SK-MEL-5 (cell line): ENCODE measurements at regions not wholly inside any gene's neighbourhood (a gene's known extent, or its start where the extent isn't known, plus 50 kb on each side); places are given as distances from the start of the nearest gene placed in this dataset.
A peak's percentile ranks its signal among the peaks of the same experiment; 100 is the strongest.
"Not testable (repeated sequence)": the region's sequence is repeated elsewhere in the genome, so short reads cannot be mapped to it uniquely, and the experiment has no call there.

Experiments
- DNase-seq: peaks from one replicate; pipeline ENCODE4 v3.0.0-alpha.2; 2016; ENCODE audit warnings: low read depth, low spot score
- in situ Hi-C: cut with HindIII; loops from 2 replicates; pipeline ENCODE4 v1.10.0; 2016; ENCODE audit warnings: low sequenced_read_pairs, high pct_unique_total_duplicates, low pct_unique_long_range_greater_than_20kb

DNA sequence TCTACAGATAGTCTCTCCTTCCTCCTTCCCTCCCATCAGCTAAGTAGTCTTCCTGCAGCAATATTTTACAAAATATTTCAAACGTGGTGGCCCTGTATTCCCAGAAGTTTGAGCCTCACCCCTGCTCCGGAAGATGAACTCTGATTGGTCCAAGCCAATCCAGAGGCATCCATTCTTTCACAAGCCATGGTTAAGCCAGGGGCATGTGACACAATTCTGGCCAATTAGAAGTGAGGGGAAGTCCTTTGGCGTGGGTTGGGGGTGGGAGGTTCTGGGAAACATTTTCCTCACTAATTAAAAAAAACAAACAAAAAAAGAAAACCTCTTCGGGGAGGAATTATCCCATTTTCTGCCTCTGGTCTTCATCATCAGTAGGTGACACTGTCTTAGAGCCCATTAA lies 69.4 kb upstream of the GSC start:
- no peak for DNase-seq
- in situ Hi-C loops = no loop called here

DNA sequence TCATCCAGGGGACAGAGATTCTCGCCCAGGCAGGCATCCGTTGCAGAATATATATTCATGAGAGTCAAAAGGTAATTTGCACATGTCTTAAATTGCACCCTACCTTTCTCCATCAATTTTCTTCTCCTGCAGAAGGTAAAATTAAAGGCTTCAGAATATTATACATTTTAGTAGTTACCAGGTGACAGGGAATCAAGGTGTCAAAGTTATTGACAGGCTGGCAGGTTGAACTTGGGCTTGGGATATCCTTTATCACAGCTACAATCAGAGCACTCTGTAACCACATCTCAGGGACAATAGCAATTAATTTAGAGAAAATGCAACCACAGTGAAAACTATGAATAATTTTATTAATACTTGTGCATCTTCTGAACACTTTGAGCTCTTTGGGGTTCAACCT lies 66.9 kb upstream of the GSC start:
- in situ Hi-C loops = no loop called here
- no peak for DNase-seq

- in situ Hi-C loops = no loop called here
- DNase-seq = no peak
Measured at GRCh38 chr14:94833633-94834032, 63.7 kb upstream of the GSC start.

GRCh38 chr14:94831085-94831484 lies 61.2 kb upstream of the GSC start:
- DNase-seq = no peak
- in situ Hi-C loops = no loop called here

DNA sequence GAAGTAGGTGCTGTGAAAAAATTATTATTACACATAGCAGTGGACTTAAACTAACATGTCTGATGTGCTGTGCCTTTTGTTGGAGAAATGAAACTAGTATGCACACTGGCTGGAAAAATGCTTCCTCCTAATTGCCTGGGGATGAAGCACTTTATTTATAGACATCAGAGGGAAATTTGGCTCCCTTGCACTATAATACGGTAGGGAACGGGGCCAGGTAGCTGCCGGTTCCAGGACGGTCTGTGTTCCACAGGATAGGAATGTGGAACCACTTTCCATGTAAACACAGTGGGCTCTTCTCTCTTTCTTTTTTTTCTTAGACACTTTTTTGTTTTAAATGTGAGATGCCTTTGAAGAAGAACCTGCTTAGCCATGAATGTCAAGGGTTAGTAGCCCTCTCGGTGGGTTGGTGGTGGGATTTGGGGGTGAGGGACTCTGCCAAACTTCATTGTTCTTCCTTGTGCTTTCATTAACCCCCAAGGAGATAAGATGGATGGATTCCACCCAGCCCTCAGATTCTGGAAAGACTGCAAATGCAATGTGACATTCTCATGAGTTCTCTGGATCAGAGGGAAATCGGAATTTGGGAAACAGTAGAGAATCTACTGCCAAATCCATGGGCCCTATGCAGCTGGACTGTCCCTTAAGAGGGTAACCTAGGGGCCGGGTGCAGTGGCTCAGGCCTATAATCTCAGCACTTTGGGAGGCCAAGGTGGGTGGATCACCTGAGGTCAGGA lies 58.0 kb upstream of the GSC start:
- no peak for DNase-seq
- in situ Hi-C loops = no loop called here

DNA sequence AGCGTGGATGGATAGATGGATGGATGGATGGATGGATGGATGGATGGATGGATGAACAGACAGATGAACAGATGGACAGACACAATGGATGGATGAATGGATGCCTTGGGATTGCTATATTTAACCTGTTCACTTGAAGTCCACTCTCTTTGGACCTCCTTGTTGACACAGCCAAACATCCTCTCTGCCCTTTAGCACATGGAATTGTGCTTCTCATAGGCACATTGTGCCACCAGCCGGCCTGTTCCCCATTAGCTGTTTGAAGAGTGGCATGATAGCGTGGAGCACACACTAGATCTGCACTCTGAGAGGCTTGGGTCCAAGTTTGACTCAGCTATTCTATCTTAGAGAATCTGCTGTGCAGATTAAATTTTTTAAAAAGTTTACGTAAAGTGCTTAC lies 56.9 kb upstream of the GSC start:
- DNase-seq = no peak
- in situ Hi-C loops = no loop called here

GRCh38 chr14:94823556-94824341 lies 53.8 kb upstream of the GSC start:
- in situ Hi-C loops = no loop called here

DNA sequence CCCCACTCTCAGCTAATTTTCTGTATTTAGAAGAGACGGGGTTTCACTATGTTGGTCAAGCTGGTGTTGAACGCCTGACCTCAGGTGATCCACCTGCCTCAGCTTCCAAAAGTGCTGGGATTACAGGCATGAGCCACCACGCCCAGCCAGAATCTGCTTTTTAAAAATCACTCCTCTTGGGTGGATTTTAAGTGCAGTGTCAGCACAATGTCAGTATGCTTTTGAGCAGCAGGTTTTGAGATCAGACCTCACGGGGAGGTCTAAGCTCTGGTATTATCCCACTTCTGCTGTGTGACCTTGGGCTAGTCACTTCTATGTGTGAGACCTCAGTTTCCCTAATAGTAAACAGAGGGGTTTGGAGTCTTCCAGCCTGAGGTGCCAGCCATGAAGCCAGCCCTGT lies 51.8 kb upstream of the GSC start:
- in situ Hi-C loops = no loop called here
- DNase-seq = no peak

More at GRCh38 chr14:94823556-94824341, 53.8 kb upstream of the GSC start:
- DNase-seq = peak; percentile 55

DNA sequence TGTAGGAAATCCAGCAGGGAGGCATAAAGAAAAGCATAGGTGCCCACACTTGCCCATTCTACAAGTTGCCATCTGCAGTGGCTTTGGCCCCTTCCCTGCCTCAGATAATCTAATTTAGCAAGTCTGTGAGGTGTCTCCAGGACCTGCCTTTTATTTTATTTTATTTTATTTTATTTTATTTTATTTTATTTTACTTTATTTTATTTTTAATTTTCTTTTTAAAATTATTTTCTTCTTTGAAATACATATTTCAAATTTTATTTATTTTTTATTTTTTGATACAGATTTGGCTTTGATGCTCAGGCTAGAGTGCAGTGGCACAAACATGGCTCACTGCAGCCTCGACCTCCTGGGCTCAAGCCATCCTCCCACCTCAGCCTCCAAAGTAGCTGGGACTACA lies 51.0 kb upstream of the GSC start:
- DNase-seq, in situ Hi-C loops: not testable (repeated sequence)
